GM12878 (cell line): ENCODE measurements at regions not wholly inside any gene's neighbourhood (a gene's known extent, or its start where the extent isn't known, plus 50 kb on each side); places are given as distances from the start of the nearest gene placed in this dataset.

Source experiments
- ATAC-seq: fragments of 200-7000 bp; cut with Tn5 transposase; 3 replicates; pipeline ENCODE4 v1.9.1; 2020; ENCODE audit warnings: mild to moderate bottlenecking, moderate library complexity
- BruUV-seq: library from RNA; stranded (reverse); fragments of 400-500 nt; replicated peaks from 2 replicates; lab custom pipeline; 2021; lab: Mats Ljungman, UMichigan
- CTCF ChIA-PET: fragments of 300-600 bp; sonication (Branson Sonifier 250); formaldehyde crosslinking; extraction: SDS; loops from one replicate; lab custom pipeline; 2021; ENCODE audit warnings: inconsistent platforms; lab: Yijun Ruan, JAX
- POLR2A ChIA-PET: fragments of 350-600 bp; formaldehyde crosslinking; extraction: SDS; loops from one replicate; lab custom pipeline; 2021; ENCODE audit warnings: inconsistent platforms; lab: Charles Lee
- RAD21 ChIA-PET: fragments of 300-600 bp; sonication (Branson Sonifier 250); formaldehyde crosslinking; loops from one replicate; lab custom pipeline; 2023; ENCODE audit warnings: antibody characterized with exemption; ENCODE audit not compliant: unreplicated experiment; lab: Charles Lee
- SMC1A ChIA-PET: fragments of 300-600 bp; sonication (Branson Sonifier 250); formaldehyde crosslinking; loops from one replicate; lab custom pipeline; 2023; ENCODE audit not compliant: unreplicated experiment, uncharacterized antibody; lab: Charles Lee
- DNase-seq: peaks from one replicate; pipeline ENCODE4 v3.0.0-alpha.2; 2011; ENCODE audit warnings: low read depth, low spot score
- FAIRE-seq: peaks from 3 replicates; lab custom pipeline; 2011; peaks lifted over from hg19 to GRCh38; lab: Jason Lieb, UNC
- H2AFZ ChIP-seq: 2 replicates; pipeline ENCODE4 v1.6.0; 2011; ENCODE audit warnings: low read depth, low read length, control low read depth; ENCODE audit not compliant: control insufficient read depth
- H3K27ac ChIP-seq: 2 replicates; pipeline ENCODE4 v1.5.1; 2011; ENCODE audit warnings: control low read depth; ENCODE audit not compliant: control insufficient read depth, insufficient read depth
- H3K27me3 ChIP-seq, 2 experiments: replicated peaks in 1 of 2; 2 replicates each; pipeline versions ENCODE4 v1.6.0 to v1.6.1; 2011; ENCODE audit warnings: low read length in 1 of 2; ENCODE audit not compliant: control insufficient read depth in 2 of 2, insufficient read depth in 2 of 2
- H3K36me3 ChIP-seq, 2 experiments: 2 replicates each; pipeline ENCODE4 v1.5.1; 2011; ENCODE audit warnings: low read length in 1 of 2; ENCODE audit not compliant: control insufficient read depth in 2 of 2, insufficient read depth in 2 of 2
- H3K4me1 ChIP-seq: 2 replicates; pipeline ENCODE4 v1.6.1; 2011; ENCODE audit warnings: mild to moderate bottlenecking, low read length, moderate library complexity, mixed read lengths; ENCODE audit not compliant: control insufficient read depth, insufficient read depth
- H3K4me2 ChIP-seq: 2 replicates; pipeline ENCODE4 v1.6.0; 2011; ENCODE audit warnings: control low read depth; ENCODE audit not compliant: control insufficient read depth, insufficient read depth
- H3K4me3 ChIP-seq: fragments of 200-600 bp; sonication (generic); 2 replicates; pipeline ENCODE4 v1.5.1; 2016
- H3K79me2 ChIP-seq: 2 replicates; pipeline ENCODE4 v1.6.0; 2011; ENCODE audit warnings: low read length; ENCODE audit not compliant: control insufficient read depth, insufficient read depth
- H3K9ac ChIP-seq: 2 replicates; pipeline ENCODE4 v1.8.0; 2011; ENCODE audit warnings: low read length, control low read depth, mixed read lengths; ENCODE audit not compliant: control insufficient read depth, insufficient read depth
- H3K9me3 ChIP-seq: replicated peaks from 3 replicates; pipeline ENCODE4 v1.5.1; 2011; ENCODE audit warnings: mild to moderate bottlenecking, low read length; ENCODE audit not compliant: control insufficient read depth, insufficient read depth
- H4K20me1 ChIP-seq: 2 replicates; pipeline ENCODE4 v1.6.0; 2011; ENCODE audit not compliant: control insufficient read depth, insufficient read depth
- ATF7 ChIP-seq: fragments of 450-650 bp; IDR thresholded peaks from 2 replicates; pipeline ENCODE4 v1.6.1; 2016; ENCODE audit warnings: low read depth, mild to moderate bottlenecking
- CBX3 ChIP-seq: fragments of 200-600 bp; sonication (generic); IDR thresholded peaks from 2 replicates; pipeline ENCODE4 v1.6.1; 2016; ENCODE audit warnings: low read depth, borderline replicate concordance
- CEBPB ChIP-seq, 2 experiments: fragments of 150-350 bp in 1 of 2; IDR thresholded peaks; 2 replicates each; pipeline ENCODE4 v1.6.1; 2012 to 2014; ENCODE audit warnings: low read depth in 2 of 2, low read length in 2 of 2, borderline replicate concordance in 1 of 2, inconsistent platforms in 1 of 2
- CHD1 ChIP-seq: IDR thresholded peaks from 2 replicates; pipeline ENCODE4 v1.6.1; 2012; ENCODE audit warnings: low read depth, low read length, improper control_type of control experiment
- EZH2 ChIP-seq: IDR thresholded peaks from 2 replicates; pipeline ENCODE4 v1.6.1; 2012; ENCODE audit warnings: low read depth, mild to moderate bottlenecking, control low read depth, inconsistent platforms, low read length, borderline replicate concordance; ENCODE audit not compliant: control insufficient read depth
- GABPA ChIP-seq: IDR thresholded peaks from 2 replicates; pipeline ENCODE4 v1.6.1; 2014; ENCODE audit warnings: antibody characterized with exemption, low read depth, mild to moderate bottlenecking, inconsistent platforms
- IRF4 ChIP-seq: IDR thresholded peaks from 2 replicates; pipeline ENCODE4 v1.6.1; 2011; ENCODE audit warnings: low read depth, low read length
- JUNB ChIP-seq: IDR thresholded peaks from 2 replicates; pipeline ENCODE4 v1.6.1; 2016; ENCODE audit warnings: antibody characterized with exemption, mild to moderate bottlenecking
- NFYB ChIP-seq: IDR thresholded peaks from 2 replicates; pipeline ENCODE4 v1.6.1; 2011; ENCODE audit warnings: low read depth, mild to moderate bottlenecking, low read length, improper control_type of control experiment, moderate library complexity; ENCODE audit not compliant: insufficient read depth
- NRF1 ChIP-seq: conservative IDR thresholded peaks from 2 replicates; pipeline ENCODE4 v1.6.1; 2011; ENCODE audit warnings: mild to moderate bottlenecking, low read depth, low read length, improper control_type of control experiment
- RAD21 ChIP-seq: IDR thresholded peaks from 2 replicates; pipeline ENCODE4 v1.6.1; 2011; ENCODE audit warnings: mild to moderate bottlenecking, low read depth, low read length, moderate library complexity; ENCODE audit not compliant: insufficient read depth
- RB1 ChIP-seq: fragments of 450-650 bp; formaldehyde crosslinking; IDR thresholded peaks from 2 replicates; pipeline ENCODE4 v1.6.1; 2017; ENCODE audit warnings: mild to moderate bottlenecking, borderline replicate concordance
- SPI1 ChIP-seq: IDR thresholded peaks from 2 replicates; pipeline ENCODE4 v1.6.1; 2011; ENCODE audit warnings: low read depth, mild to moderate bottlenecking, low read length, moderate library complexity, borderline replicate concordance; ENCODE audit not compliant: insufficient read depth
- SREBF2 ChIP-seq: IDR thresholded peaks from 2 replicates; pipeline ENCODE4 v1.6.1; 2012; ENCODE audit warnings: mild to moderate bottlenecking, low read length
- ZNF207 ChIP-seq: fragments of 450-650 bp; IDR thresholded peaks from 2 replicates; pipeline ENCODE4 v1.6.1; 2014; ENCODE audit warnings: antibody characterized with exemption, mild to moderate bottlenecking, borderline replicate concordance
- ZZZ3 ChIP-seq: IDR thresholded peaks from 2 replicates; pipeline ENCODE4 v1.6.1; 2011; ENCODE audit warnings: low read depth; ENCODE audit not compliant: control insufficient read depth, insufficient read length
- WGBS: methylation state at CpG from one replicate; pipeline ENCODE4 v1.1.6; 2016; ENCODE audit warnings: low lambda C conversion rate; ENCODE audit not compliant: insufficient replicate concordance, insufficient coverage; ENCODE audit errors: missing lambda C conversion rate; 5-methylcytosine and 5-hydroxymethylcytosine counted together
- in situ Hi-C: fragments of 300-500 bp; cut with MboI; formaldehyde crosslinking; loops from 9 replicates; pipeline ENCODE4 v1.14.3; 2018; ENCODE audit warnings: mixed read lengths
- intact Hi-C: fragments of 100-400 bp; cut with micrococcal nuclease; formaldehyde crosslinking; loops from one replicate; pipeline ENCODE4 v1.14.2; 2022; ENCODE audit not compliant: unreplicated experiment
- TF ChIP-seq, protein P1 (sequence below): fragments of 450-650 bp; IDR thresholded peaks from 2 replicates; pipeline ENCODE4 v1.6.1; 2017; ENCODE audit warnings: borderline replicate concordance
- TF ChIP-seq, protein P2 (sequence below): IDR thresholded peaks from 2 replicates; pipeline ENCODE4 v1.6.1; 2012; ENCODE audit warnings: low read depth, low read length, improper control_type of control experiment
- TF ChIP-seq, protein P3 (sequence below): fragments of 450-650 bp; IDR thresholded peaks from 2 replicates; pipeline ENCODE4 v1.6.1; 2018; ENCODE audit warnings: mild to moderate bottlenecking, low read depth, moderate library complexity; ENCODE audit not compliant: partially characterized antibody

DNA sequence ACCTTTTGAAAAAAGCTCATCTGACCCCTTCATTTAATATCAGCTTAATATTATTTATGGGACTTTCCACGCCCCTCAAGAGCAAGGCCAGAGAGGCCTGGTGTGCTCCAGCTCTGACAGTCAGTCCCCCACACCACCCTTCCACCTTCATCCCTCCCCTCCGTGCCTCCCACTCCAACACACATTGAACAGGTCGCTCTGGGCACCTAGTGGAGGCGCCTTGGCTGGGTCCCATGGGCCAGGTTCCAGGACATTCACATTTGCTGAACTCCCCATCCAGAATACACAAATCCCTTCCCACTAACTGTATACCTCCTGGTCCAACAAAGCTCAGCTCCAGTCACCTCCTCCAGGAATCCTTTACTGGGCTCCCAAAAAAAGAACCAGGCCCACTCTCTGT is 137.5 kb downstream of the BCOR start:
- H3K9ac ChIP-seq: no peak overlapping the region
- no peaks in the 10 kb centered on the region for H3K79me2 ChIP-seq
- H3K4me1 ChIP-seq: no peaks in the 10 kb centered on the region
- ChIA-PET SMC1A (interaction anchor here (1.2 kb wide), 1 partner anchor 76 kb away, joined by 3 read pairs; no protein-coding TSS in a partner anchor), POLR2A (no interaction called here), CTCF (no interaction called here), RAD21 (no interaction called here)
- no peak overlapping the region for H3K4me2 ChIP-seq
- DNase-seq (no peak), FAIRE-seq (no peak), ATAC-seq (no peak)
- in situ Hi-C loops: no loop called here
- intact Hi-C loops: no loop called here
- H3K27me3 ChIP-seq: no peaks in the 10 kb centered on the region; a peak in 1 of 4 replicates
- H3K4me3 ChIP-seq: no peak overlapping the region
- H3K9me3 ChIP-seq: no peaks in the 10 kb centered on the region; the same call in 1 of the 3 replicates
- H3K27ac ChIP-seq: no peak overlapping the region
- 38% methylated on average over 4 of the region's 4 CpGs for WGBS
- H4K20me1 ChIP-seq: no peaks in the 10 kb centered on the region
- no TSS peak for BruUV-seq
- H3K36me3 ChIP-seq: no peaks in the 10 kb centered on the region
- no peak for TF ChIP-seq RAD21
- TF ChIP-seq RB1: no peak
- TF ChIP-seq NFYB: no peak
- TF ChIP-seq CEBPB (IDR thresholded peaks at IDR 0.05; ENCODE audit: borderline replicate concordance in 1 of 2, low read depth in 2 of 2, low read length in 2 of 2): no peak
- TF ChIP-seq ATF7: no peak
- TF ChIP-seq SREBF2: no peak
- TF ChIP-seq, protein P1, sequence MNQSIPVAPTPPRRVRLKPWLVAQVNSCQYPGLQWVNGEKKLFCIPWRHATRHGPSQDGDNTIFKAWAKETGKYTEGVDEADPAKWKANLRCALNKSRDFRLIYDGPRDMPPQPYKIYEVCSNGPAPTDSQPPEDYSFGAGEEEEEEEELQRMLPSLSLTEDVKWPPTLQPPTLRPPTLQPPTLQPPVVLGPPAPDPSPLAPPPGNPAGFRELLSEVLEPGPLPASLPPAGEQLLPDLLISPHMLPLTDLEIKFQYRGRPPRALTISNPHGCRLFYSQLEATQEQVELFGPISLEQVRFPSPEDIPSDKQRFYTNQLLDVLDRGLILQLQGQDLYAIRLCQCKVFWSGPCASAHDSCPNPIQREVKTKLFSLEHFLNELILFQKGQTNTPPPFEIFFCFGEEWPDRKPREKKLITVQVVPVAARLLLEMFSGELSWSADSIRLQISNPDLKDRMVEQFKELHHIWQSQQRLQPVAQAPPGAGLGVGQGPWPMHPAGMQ: no peak
- TF ChIP-seq SPI1: no peak
- no peak for TF ChIP-seq ZNF207
- TF ChIP-seq ZZZ3: no peak
- TF ChIP-seq IRF4: no peak
- no peak for TF ChIP-seq EZH2
- TF ChIP-seq, protein P2, sequence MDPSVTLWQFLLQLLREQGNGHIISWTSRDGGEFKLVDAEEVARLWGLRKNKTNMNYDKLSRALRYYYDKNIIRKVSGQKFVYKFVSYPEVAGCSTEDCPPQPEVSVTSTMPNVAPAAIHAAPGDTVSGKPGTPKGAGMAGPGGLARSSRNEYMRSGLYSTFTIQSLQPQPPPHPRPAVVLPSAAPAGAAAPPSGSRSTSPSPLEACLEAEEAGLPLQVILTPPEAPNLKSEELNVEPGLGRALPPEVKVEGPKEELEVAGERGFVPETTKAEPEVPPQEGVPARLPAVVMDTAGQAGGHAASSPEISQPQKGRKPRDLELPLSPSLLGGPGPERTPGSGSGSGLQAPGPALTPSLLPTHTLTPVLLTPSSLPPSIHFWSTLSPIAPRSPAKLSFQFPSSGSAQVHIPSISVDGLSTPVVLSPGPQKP: no peak
- TF ChIP-seq GABPA: no peak
- no peak for TF ChIP-seq CHD1
- TF ChIP-seq, protein P3, sequence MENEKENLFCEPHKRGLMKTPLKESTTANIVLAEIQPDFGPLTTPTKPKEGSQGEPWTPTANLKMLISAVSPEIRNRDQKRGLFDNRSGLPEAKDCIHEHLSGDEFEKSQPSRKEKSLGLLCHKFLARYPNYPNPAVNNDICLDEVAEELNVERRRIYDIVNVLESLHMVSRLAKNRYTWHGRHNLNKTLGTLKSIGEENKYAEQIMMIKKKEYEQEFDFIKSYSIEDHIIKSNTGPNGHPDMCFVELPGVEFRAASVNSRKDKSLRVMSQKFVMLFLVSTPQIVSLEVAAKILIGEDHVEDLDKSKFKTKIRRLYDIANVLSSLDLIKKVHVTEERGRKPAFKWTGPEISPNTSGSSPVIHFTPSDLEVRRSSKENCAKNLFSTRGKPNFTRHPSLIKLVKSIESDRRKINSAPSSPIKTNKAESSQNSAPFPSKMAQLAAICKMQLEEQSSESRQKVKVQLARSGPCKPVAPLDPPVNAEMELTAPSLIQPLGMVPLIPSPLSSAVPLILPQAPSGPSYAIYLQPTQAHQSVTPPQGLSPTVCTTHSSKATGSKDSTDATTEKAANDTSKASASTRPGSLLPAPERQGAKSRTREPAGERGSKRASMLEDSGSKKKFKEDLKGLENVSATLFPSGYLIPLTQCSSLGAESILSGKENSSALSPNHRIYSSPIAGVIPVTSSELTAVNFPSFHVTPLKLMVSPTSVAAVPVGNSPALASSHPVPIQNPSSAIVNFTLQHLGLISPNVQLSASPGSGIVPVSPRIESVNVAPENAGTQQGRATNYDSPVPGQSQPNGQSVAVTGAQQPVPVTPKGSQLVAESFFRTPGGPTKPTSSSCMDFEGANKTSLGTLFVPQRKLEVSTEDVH: no peak
- no peak for TF ChIP-seq NRF1
- no peak for TF ChIP-seq JUNB
- TF ChIP-seq CBX3: no peak
- no peak overlapping the region for H2AFZ ChIP-seq
